ENCODE measurements at regions not wholly inside any gene's neighbourhood (a gene's known extent, or its start where the extent isn't known, plus 50 kb on each side); places are given as distances from the start of the nearest gene placed in this dataset.

DNA sequence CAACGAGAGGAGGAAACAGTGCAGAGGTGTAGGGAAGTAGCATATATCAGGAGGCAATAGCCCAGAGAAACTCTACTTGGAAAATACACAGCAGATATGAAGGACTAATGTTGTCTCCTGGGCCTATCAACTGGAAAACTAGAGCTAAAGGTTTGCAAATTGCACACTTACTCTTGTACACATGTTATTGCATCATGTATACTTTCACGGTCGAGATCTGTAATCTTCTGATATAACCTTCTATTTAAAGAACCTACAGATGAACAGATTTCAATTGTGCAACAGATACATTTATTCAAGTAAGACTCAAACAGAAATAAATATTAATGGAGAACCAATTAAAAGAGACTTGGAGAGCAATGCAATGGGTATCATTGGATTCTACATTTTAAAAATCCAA, 256.3 kb upstream of the TMEM161B start:
- H3K27ac ChIP-seq (replicated peaks): no peak overlapping the region
- TF ChIP-seq, protein P1, sequence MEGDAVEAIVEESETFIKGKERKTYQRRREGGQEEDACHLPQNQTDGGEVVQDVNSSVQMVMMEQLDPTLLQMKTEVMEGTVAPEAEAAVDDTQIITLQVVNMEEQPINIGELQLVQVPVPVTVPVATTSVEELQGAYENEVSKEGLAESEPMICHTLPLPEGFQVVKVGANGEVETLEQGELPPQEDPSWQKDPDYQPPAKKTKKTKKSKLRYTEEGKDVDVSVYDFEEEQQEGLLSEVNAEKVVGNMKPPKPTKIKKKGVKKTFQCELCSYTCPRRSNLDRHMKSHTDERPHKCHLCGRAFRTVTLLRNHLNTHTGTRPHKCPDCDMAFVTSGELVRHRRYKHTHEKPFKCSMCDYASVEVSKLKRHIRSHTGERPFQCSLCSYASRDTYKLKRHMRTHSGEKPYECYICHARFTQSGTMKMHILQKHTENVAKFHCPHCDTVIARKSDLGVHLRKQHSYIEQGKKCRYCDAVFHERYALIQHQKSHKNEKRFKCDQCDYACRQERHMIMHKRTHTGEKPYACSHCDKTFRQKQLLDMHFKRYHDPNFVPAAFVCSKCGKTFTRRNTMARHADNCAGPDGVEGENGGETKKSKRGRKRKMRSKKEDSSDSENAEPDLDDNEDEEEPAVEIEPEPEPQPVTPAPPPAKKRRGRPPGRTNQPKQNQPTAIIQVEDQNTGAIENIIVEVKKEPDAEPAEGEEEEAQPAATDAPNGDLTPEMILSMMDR (IDR thresholded peaks at IDR 0.05; ENCODE audit: borderline replicate concordance): no peak
- no peak for DNase-seq
- H3K36me3 ChIP-seq: no peaks in the 10 kb centered on the region
- no peak overlapping the region for H3K4me3 ChIP-seq
- intact Hi-C loops (cut with micrococcal nuclease): no loop called here
- H3K9me3 ChIP-seq (replicated peaks): no peaks in the 10 kb centered on the region
- H3K27me3 ChIP-seq (ENCODE audit: low read depth): no peaks in the 10 kb centered on the region
- H3K4me1 ChIP-seq: no peaks in the 10 kb centered on the region

GRCh38 chr5:88519066-88519465, 250.4 kb upstream of the TMEM161B start:
- Histone ChIP-seq H3K27me3 (ENCODE audit: low read depth) (no peaks in the 10 kb centered on the region), H3K4me1 (no peaks in the 10 kb centered on the region), H3K27ac (replicated peaks) (no peak overlapping the region), H3K4me3 (no peak overlapping the region), H3K36me3 (no peaks in the 10 kb centered on the region), H3K9me3 (replicated peaks) (no peaks in the 10 kb centered on the region)
- no peak for DNase-seq
- TF ChIP-seq, protein P1 (IDR thresholded peaks at IDR 0.05; ENCODE audit: borderline replicate concordance): no peak
- intact Hi-C loops (cut with micrococcal nuclease): no loop called here

DNA sequence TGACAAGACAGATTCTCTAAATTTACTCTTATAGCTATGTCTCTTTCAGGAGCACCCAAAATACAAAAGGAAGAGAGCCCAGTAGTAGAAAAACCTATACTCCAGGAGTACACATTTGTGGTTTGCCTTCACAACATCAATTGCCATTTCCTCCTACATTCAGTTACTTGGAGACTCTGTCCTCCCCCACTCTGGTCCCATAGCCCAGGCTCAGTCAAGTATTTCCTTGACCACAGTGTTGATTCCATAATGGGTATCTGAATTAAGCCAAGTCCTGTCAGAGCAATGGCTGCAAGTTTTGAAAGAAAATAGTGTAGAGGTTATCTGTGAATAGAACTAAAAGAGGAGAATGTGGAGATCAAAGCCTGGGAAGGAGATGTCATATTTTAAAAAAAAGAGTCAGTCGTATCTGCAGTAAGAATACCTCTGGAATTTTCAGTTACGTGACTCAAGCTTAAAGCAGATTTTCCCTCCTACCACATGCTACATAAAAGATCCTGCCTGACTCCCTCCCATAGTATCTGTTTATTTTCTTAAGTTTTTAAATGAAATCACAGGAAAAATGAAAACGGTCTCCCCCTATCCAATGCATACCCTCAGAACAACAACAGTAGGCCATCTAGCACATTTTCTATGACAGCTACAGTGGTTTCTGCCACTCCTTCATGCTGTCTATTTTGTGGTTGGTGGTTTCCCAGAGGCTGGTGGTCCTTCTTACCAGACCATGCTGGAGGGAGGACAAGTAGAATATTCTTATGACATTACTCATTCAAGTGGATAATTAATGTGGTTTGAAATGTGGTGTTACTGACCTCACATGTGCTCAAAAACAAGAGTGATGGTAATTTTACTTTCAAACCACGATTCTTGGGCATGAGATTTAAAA, 249.7 kb upstream of the TMEM161B start:
- intact Hi-C loops (cut with micrococcal nuclease): no loop called here
- Histone ChIP-seq H3K9me3 (replicated peaks) (no peaks in the 10 kb centered on the region), H3K27me3 (ENCODE audit: low read depth) (no peaks in the 10 kb centered on the region), H3K4me3 (no peak overlapping the region), H3K36me3 (no peaks in the 10 kb centered on the region), H3K27ac (replicated peaks) (no peak overlapping the region), H3K4me1 (no peaks in the 10 kb centered on the region)
- no peak for DNase-seq
- TF ChIP-seq, protein P1 (IDR thresholded peaks at IDR 0.05; ENCODE audit: borderline replicate concordance): no peak

- Histone ChIP-seq H3K27ac (replicated peaks) (no peak overlapping the region), H3K9me3 (replicated peaks) (no peaks in the 10 kb centered on the region), H3K36me3 (no peaks in the 10 kb centered on the region), H3K4me3 (no peak overlapping the region), H3K27me3 (ENCODE audit: low read depth) (peaks cover 10% of the 10 kb centered on the region), H3K4me1 (no peaks in the 10 kb centered on the region)
- no peak for DNase-seq
- TF ChIP-seq, protein P1 (IDR thresholded peaks at IDR 0.05; ENCODE audit: borderline replicate concordance): no peak
- intact Hi-C loops (cut with micrococcal nuclease): no loop called here
Measured at GRCh38 chr5:88515881-88516819, 247.5 kb upstream of the TMEM161B start.

DNA sequence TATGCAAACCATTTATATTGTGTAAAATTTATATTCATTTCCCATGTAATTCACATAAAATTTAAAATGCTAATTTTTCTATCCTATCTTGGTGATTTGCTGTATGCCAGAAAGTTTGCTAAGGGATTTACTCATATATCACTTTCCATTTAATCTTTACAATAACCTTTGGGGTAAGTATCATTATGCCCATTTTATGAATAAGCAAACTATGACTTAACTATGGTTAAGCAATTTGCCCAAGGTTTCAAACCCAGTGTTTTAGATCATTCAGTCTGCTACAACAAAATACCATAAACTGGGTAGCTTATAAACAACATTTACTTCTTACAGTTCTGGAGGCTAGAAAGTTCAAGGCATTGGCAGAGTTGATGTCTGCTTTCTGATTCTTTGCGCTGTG, 246.4 kb upstream of the TMEM161B start:
- Histone ChIP-seq H3K27ac (replicated peaks) (no peak overlapping the region), H3K9me3 (replicated peaks) (no peaks in the 10 kb centered on the region), H3K4me3 (no peak overlapping the region), H3K36me3 (no peaks in the 10 kb centered on the region), H3K4me1 (no peaks in the 10 kb centered on the region), H3K27me3 (ENCODE audit: low read depth) (peaks cover 10% of the 10 kb centered on the region)
- intact Hi-C loops (cut with micrococcal nuclease): no loop called here
- no peak for DNase-seq
- TF ChIP-seq, protein P1 (IDR thresholded peaks at IDR 0.05; ENCODE audit: borderline replicate concordance): no peak
